ENCODE measurements at regions not wholly inside any gene's neighbourhood (a gene's known extent, or its start where the extent isn't known, plus 50 kb on each side); places are given as distances from the start of the nearest gene placed in this dataset.

GRCh38 chr13:82688400-82688994 lies 1193.8 kb downstream of the SLITRK1 start:
- Histone ChIP-seq H3K9ac (ENCODE audit: low read length in 3 of 3) (no peak overlapping the region), H3K36me3 (ENCODE audit: control insufficient read depth in 2 of 3, insufficient read depth in 3 of 3, low read length in 3 of 3) (no peaks in the 10 kb centered on the region), H3K4me3 (ENCODE audit: low read length in 3 of 3) (peak overlapping the region in 2 of 3 donors; percentile 57 to 60), H3K27me3 (ENCODE audit: control insufficient read depth, insufficient read depth, low read length) (no peaks in the 10 kb centered on the region), H3K27ac (ENCODE audit: low read depth in 2 of 2, low read length in 2 of 2) (no peak overlapping the region), H3K4me1 (ENCODE audit: control insufficient read depth in 2 of 3, insufficient read depth in 2 of 3, low read depth in 1 of 3, low read length in 3 of 3) (no peaks in the 10 kb centered on the region), H3K9me3 (ENCODE audit: control insufficient read depth in 2 of 3, insufficient read depth in 1 of 3, low read length in 3 of 3) (no peaks in the 10 kb centered on the region)
- no peak for FAIRE-seq
- intact Hi-C loops (cut with DNase I) = no loop called here
- no peak for TF ChIP-seq CTCF (IDR thresholded peaks at IDR 0.05; ENCODE audit: borderline replicate concordance, extremely low read depth, insufficient read depth)
- no peak for DNase-seq

GRCh38 chr13:82687884-82688283 lies 1194.4 kb downstream of the SLITRK1 start:
- Histone ChIP-seq H3K4me1 (ENCODE audit: control insufficient read depth in 2 of 3, insufficient read depth in 2 of 3, low read depth in 1 of 3, low read length in 3 of 3) (no peaks in the 10 kb centered on the region), H3K36me3 (ENCODE audit: control insufficient read depth in 2 of 3, insufficient read depth in 3 of 3, low read length in 3 of 3) (no peaks in the 10 kb centered on the region), H3K9me3 (ENCODE audit: control insufficient read depth in 2 of 3, insufficient read depth in 1 of 3, low read length in 3 of 3) (no peaks in the 10 kb centered on the region), H3K9ac (ENCODE audit: low read length in 3 of 3) (no peak overlapping the region), H3K27ac (ENCODE audit: low read depth in 2 of 2, low read length in 2 of 2) (no peak overlapping the region), H3K27me3 (ENCODE audit: control insufficient read depth, insufficient read depth, low read length) (no peaks in the 10 kb centered on the region), H3K4me3 (ENCODE audit: low read length in 3 of 3) (peak overlapping the region in 2 of 3 donors; percentile 57 to 60)
- DNase-seq (no peak), FAIRE-seq (no peak)
- TF ChIP-seq CTCF (IDR thresholded peaks at IDR 0.05; ENCODE audit: borderline replicate concordance, extremely low read depth, insufficient read depth) = no peak
- intact Hi-C loops (cut with DNase I) = no loop called here

GRCh38 chr13:82681535-82681934 lies 1200.7 kb downstream of the SLITRK1 start:
- no peaks in the 10 kb centered on the region for H3K36me3 ChIP-seq (ENCODE audit: control insufficient read depth in 2 of 3, insufficient read depth in 3 of 3, low read length in 3 of 3)
- H3K9ac ChIP-seq (ENCODE audit: low read length in 3 of 3) = no peak overlapping the region
- no peak for DNase-seq
- no peak overlapping the region for H3K4me3 ChIP-seq (ENCODE audit: low read length in 3 of 3)
- H3K27me3 ChIP-seq (ENCODE audit: control insufficient read depth, insufficient read depth, low read length) = no peaks in the 10 kb centered on the region
- no peak for TF ChIP-seq CTCF (IDR thresholded peaks at IDR 0.05; ENCODE audit: borderline replicate concordance, extremely low read depth, insufficient read depth)
- FAIRE-seq = no peak
- peaks cover 0 to 3% (median 0%) of the 10 kb centered on the region in 3 donors for H3K9me3 ChIP-seq (ENCODE audit: control insufficient read depth in 2 of 3, insufficient read depth in 1 of 3, low read length in 3 of 3)
- intact Hi-C loops (cut with DNase I) = no loop called here
- H3K4me1 ChIP-seq (ENCODE audit: control insufficient read depth in 2 of 3, insufficient read depth in 2 of 3, low read depth in 1 of 3, low read length in 3 of 3) = no peaks in the 10 kb centered on the region
- H3K27ac ChIP-seq (ENCODE audit: low read depth in 2 of 2, low read length in 2 of 2) = no peak overlapping the region

- Histone ChIP-seq H3K27me3 (ENCODE audit: control insufficient read depth, insufficient read depth, low read length) (no peaks in the 10 kb centered on the region), H3K9ac (ENCODE audit: low read length in 3 of 3) (no peak overlapping the region), H3K4me3 (ENCODE audit: low read length in 3 of 3) (no peak overlapping the region), H3K9me3 (ENCODE audit: control insufficient read depth in 2 of 3, insufficient read depth in 1 of 3, low read length in 3 of 3) (peaks cover 0 to 3% (median 0%) of the 10 kb centered on the region in 3 donors), H3K36me3 (ENCODE audit: control insufficient read depth in 2 of 3, insufficient read depth in 3 of 3, low read length in 3 of 3) (no peaks in the 10 kb centered on the region), H3K4me1 (ENCODE audit: control insufficient read depth in 2 of 3, insufficient read depth in 2 of 3, low read depth in 1 of 3, low read length in 3 of 3) (no peaks in the 10 kb centered on the region), H3K27ac (ENCODE audit: low read depth in 2 of 2, low read length in 2 of 2) (no peak overlapping the region)
- intact Hi-C loops (cut with DNase I) = no loop called here
- no peak for FAIRE-seq
- TF ChIP-seq CTCF (IDR thresholded peaks at IDR 0.05; ENCODE audit: borderline replicate concordance, extremely low read depth, insufficient read depth) = no peak
- DNase-seq = no peak
These were observed 1204.2 kb downstream of the SLITRK1 start for GRCh38 chr13:82678052-82678451.
